Panc1 (cell line): ENCODE measurements at regions not wholly inside any gene's neighbourhood (a gene's known extent, or its start where the extent isn't known, plus 50 kb on each side); places are given as distances from the start of the nearest gene placed in this dataset.

ENCODE experiments used
- ATAC-seq: fragments of 200-7000 bp; cut with Tn5 transposase; 2 replicates; pipeline ENCODE4 v1.9.1; 2020; ENCODE audit warnings: mild to moderate bottlenecking, moderate library complexity
- BruUV-seq: library from RNA; stranded (reverse); fragments of 400-500 nt; replicated peaks from 2 replicates; lab custom pipeline; 2021; lab: Mats Ljungman, UMichigan
- CTCF ChIA-PET: fragments of 300-600 bp; sonication (Branson Sonifier 250); formaldehyde crosslinking; loops from one replicate; lab custom pipeline; 2022; ENCODE audit warnings: antibody characterized with exemption; lab: Charles Lee
- POLR2A ChIA-PET: fragments of 300-600 bp; sonication (Branson Sonifier 250); formaldehyde crosslinking; loops from one replicate; lab custom pipeline; 2022; ENCODE audit warnings: antibody characterized with exemption; lab: Charles Lee
- DNase-seq: peaks from one replicate; pipeline ENCODE4 v3.0.0-alpha.2; 2010; ENCODE audit warnings: low read depth, low spot score
- H3K27ac ChIP-seq: 2 replicates; pipeline ENCODE4 v1.5.1; 2011; ENCODE audit warnings: mild to moderate bottlenecking, low read length, inconsistent platforms
- H3K27me3 ChIP-seq: fragments of 200-500 bp; sonication (Bioruptor generic); 2 replicates; pipeline ENCODE4 v1.6.0; 2014; ENCODE audit warnings: low read length, inconsistent platforms; ENCODE audit not compliant: control insufficient read depth, insufficient read depth
- H3K36me3 ChIP-seq: fragments of 200-500 bp; sonication (Bioruptor generic); 2 replicates; pipeline ENCODE4 v1.5.1; 2014; ENCODE audit warnings: inconsistent platforms, mild to moderate bottlenecking, low read length, moderate library complexity; ENCODE audit not compliant: control insufficient read depth, insufficient read depth
- H3K4me1 ChIP-seq: 2 replicates; pipeline ENCODE4 v1.5.1; 2011; ENCODE audit warnings: inconsistent platforms, mild to moderate bottlenecking, low read length, moderate library complexity; ENCODE audit not compliant: control insufficient read depth, insufficient read depth
- H3K4me3 ChIP-seq, 2 experiments: 2 replicates each; pipeline ENCODE4 v1.5.1; 2011 to 2012; ENCODE audit warnings: low read depth in 2 of 2, low read length in 2 of 2, mild to moderate bottlenecking in 2 of 2, inconsistent platforms in 1 of 2, moderate library complexity in 1 of 2
- H3K9me3 ChIP-seq: fragments of 200-500 bp; sonication (Bioruptor generic); 2 replicates; pipeline ENCODE4 v1.5.1; 2014; ENCODE audit warnings: low read depth, mild to moderate bottlenecking, inconsistent platforms, low read length, moderate library complexity; ENCODE audit not compliant: control insufficient read depth, insufficient read depth
- CTCF ChIP-seq: fragments of 450-650 bp; IDR thresholded peaks from 2 replicates; pipeline ENCODE4 v1.5.1; 2017; ENCODE audit warnings: mild to moderate bottlenecking
- POLR2AphosphoS5 ChIP-seq: IDR thresholded peaks from 2 replicates; pipeline ENCODE4 v1.6.1; 2012; ENCODE audit warnings: mild to moderate bottlenecking, low read depth, low read length, moderate library complexity
- REST ChIP-seq, 2 experiments: IDR thresholded peaks; 2 replicates each; pipeline ENCODE4 v1.6.1; 2011 to 2012; ENCODE audit warnings: low read depth in 2 of 2, control low read depth in 1 of 2, low read length in 1 of 2, mild to moderate bottlenecking in 1 of 2, moderate library complexity in 1 of 2; ENCODE audit not compliant: insufficient read depth in 1 of 2
- SIN3A ChIP-seq: IDR thresholded peaks from 2 replicates; pipeline ENCODE4 v1.6.1; 2012; ENCODE audit warnings: low read depth, mild to moderate bottlenecking, low read length, moderate library complexity, borderline replicate concordance; ENCODE audit not compliant: insufficient read depth
- TCF7L2 ChIP-seq: IDR thresholded peaks from 2 replicates; pipeline ENCODE4 v1.6.1; 2011; ENCODE audit warnings: mild to moderate bottlenecking, low read depth, low read length, inconsistent platforms
- in situ Hi-C: cut with HindIII; loops from 2 replicates; pipeline ENCODE4 v1.10.0; 2016; ENCODE audit warnings: low sequenced_read_pairs, low pct_unique_long_range_greater_than_20kb
- intact Hi-C: fragments of 100-400 bp; cut with micrococcal nuclease; formaldehyde crosslinking; loops from one replicate; pipeline ENCODE4 v1.10.0; 2022; ENCODE audit not compliant: unreplicated experiment

- H3K36me3 ChIP-seq, result no peaks in the 10 kb centered on the region
- DNase-seq (no peak), ATAC-seq (no peak)
- ChIA-PET CTCF (no interaction called here), POLR2A (no interaction called here)
- no peak overlapping the region for H3K4me3 ChIP-seq
- no peak overlapping the region for H3K27ac ChIP-seq
- no TSS peak for BruUV-seq
- H3K4me1 ChIP-seq, result no peaks in the 10 kb centered on the region
- no peaks in the 10 kb centered on the region for H3K27me3 ChIP-seq
- in situ Hi-C loops, result no loop called here
- intact Hi-C loops, result no loop called here
- no peaks in the 10 kb centered on the region for H3K9me3 ChIP-seq
- no peak for TF ChIP-seq CTCF
- no peak for TF ChIP-seq TCF7L2
- TF ChIP-seq POLR2AphosphoS5, result no peak
- TF ChIP-seq SIN3A, result no peak
- TF ChIP-seq REST (IDR thresholded peaks at IDR 0.05; ENCODE audit: insufficient read depth in 1 of 2, low read depth in 2 of 2, low read length in 1 of 2), result no peak
Observed at GRCh38 chr13:105894697-105895096, 640.8 kb downstream of the EFNB2 start.

GRCh38 chr13:105890509-105890908, 645.0 kb downstream of the EFNB2 start:
- DNase-seq (no peak), ATAC-seq (no peak)
- Histone ChIP-seq H3K9me3 (no peaks in the 10 kb centered on the region), H3K4me3 (no peak overlapping the region), H3K27ac (no peak overlapping the region), H3K4me1 (no peaks in the 10 kb centered on the region), H3K36me3 (no peaks in the 10 kb centered on the region), H3K27me3 (no peaks in the 10 kb centered on the region)
- TF ChIP-seq CTCF (no peak), REST (IDR thresholded peaks at IDR 0.05; ENCODE audit: insufficient read depth in 1 of 2, low read depth in 2 of 2, low read length in 1 of 2) (no peak), TCF7L2 (no peak), POLR2AphosphoS5 (no peak)
- intact Hi-C loops (no loop called here), in situ Hi-C loops (no loop called here)
- ChIA-PET CTCF (no interaction called here), POLR2A (no interaction called here)
- no TSS peak for BruUV-seq
